ENCODE measurements at regions not wholly inside any gene's neighbourhood (a gene's known extent, or its start where the extent isn't known, plus 50 kb on each side); places are given as distances from the start of the nearest gene placed in this dataset.

- TF ChIP-seq ZBTB40 (IDR thresholded peaks at IDR 0.05) (no peak), ZBTB40 (CRISPR knock-in tag; IDR thresholded peaks at IDR 0.05) (no peak), NCOA1 (CRISPR knock-in tag; IDR thresholded peaks at IDR 0.05) (no peak), PCBP1 (IDR thresholded peaks at IDR 0.05; ENCODE audit: borderline replicate concordance, low read depth, low read length) (no peak), NPAS2 (CRISPR knock-in tag; IDR thresholded peaks at IDR 0.05; ENCODE audit: borderline replicate concordance) (no peak)
Observed at GRCh38 chrX:69278031-69278687, 112.9 kb upstream of the PJA1 start (continued).

Data from HepG2 (cell line).